ENCODE measurements at regions not wholly inside any gene's neighbourhood (a gene's known extent, or its start where the extent isn't known, plus 50 kb on each side); places are given as distances from the start of the nearest gene placed in this dataset.

GRCh38 chr2:41912776-41913175 is 135.0 kb upstream of the PKDCC start:
- no peak for TF ChIP-seq POLR2AphosphoS5 (IDR thresholded peaks at IDR 0.05; ENCODE audit: low read depth, low read length)
- TF ChIP-seq POLR2A (IDR thresholded peaks at IDR 0.05; ENCODE audit: low read depth, low read length), result no peak
- no peak for TF ChIP-seq TAF1 (IDR thresholded peaks at IDR 0.05; ENCODE audit: low read depth, low read length)
- no peak for TF ChIP-seq POU2F2 (IDR thresholded peaks at IDR 0.05; ENCODE audit: low read depth, low read length)
